ENCODE measurements at regions not wholly inside any gene's neighbourhood (a gene's known extent, or its start where the extent isn't known, plus 50 kb on each side); places are given as distances from the start of the nearest gene placed in this dataset.
"Not testable (repeated sequence)": the region's sequence is repeated elsewhere in the genome, so short reads cannot be mapped to it uniquely, and the experiment has no call there.

DNA sequence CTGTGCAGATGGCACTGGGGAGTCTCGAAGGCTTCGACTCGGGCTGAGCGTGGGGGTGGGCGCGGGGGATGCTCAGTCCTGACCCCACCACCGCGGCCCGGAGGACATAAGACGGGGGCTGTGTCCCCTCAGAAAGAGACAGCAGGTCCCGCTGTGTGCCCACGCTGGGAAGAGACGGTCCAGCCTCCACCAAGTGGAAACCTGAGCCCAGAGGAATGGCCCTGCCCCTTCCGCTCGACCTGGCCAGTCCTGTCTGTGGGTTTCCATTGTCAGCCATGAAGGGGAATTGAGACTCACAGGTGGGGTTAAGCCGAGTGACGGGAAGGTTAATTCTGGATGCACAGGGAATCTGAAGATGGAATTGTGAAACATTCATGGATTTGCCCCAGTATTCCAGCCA is 442.7 kb downstream of the PREX1 start:
- intact Hi-C loops (cut with micrococcal nuclease) = no loop called here

- intact Hi-C loops (cut with micrococcal nuclease) = no loop called here
These were observed 443.5 kb downstream of the PREX1 start for GRCh38 chr20:48384147-48384818.

- intact Hi-C loops (cut with micrococcal nuclease) = no loop called here
These were observed 444.5 kb downstream of the PREX1 start for GRCh38 chr20:48383252-48383651.

DNA sequence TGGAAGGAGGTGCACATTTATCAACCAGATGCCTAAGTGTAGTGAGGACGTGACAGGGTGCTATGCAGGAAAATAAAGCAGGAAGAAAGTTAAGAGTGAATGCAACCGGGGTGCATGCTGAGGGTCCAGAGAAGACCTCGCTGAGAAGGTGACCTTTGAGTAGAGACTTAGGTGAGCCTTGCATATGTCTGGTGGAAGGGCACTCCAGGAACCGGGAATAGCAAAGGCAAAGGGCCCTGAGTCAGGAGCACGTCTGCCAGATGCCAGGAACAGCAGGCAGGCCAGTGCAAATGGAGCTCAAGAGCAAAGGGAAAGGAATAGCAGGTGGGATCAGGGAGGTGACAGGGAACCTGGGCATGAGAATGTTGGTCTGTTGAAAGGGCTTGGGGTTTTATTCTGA is 445.5 kb downstream of the PREX1 start:
- intact Hi-C loops (cut with micrococcal nuclease) = no loop called here

- intact Hi-C loops (cut with micrococcal nuclease) = no loop called here
These were observed 446.3 kb downstream of the PREX1 start for GRCh38 chr20:48381353-48382120.

GRCh38 chr20:48380661-48381060 is 447.1 kb downstream of the PREX1 start:
- intact Hi-C loops (cut with micrococcal nuclease) = no loop called here

DNA sequence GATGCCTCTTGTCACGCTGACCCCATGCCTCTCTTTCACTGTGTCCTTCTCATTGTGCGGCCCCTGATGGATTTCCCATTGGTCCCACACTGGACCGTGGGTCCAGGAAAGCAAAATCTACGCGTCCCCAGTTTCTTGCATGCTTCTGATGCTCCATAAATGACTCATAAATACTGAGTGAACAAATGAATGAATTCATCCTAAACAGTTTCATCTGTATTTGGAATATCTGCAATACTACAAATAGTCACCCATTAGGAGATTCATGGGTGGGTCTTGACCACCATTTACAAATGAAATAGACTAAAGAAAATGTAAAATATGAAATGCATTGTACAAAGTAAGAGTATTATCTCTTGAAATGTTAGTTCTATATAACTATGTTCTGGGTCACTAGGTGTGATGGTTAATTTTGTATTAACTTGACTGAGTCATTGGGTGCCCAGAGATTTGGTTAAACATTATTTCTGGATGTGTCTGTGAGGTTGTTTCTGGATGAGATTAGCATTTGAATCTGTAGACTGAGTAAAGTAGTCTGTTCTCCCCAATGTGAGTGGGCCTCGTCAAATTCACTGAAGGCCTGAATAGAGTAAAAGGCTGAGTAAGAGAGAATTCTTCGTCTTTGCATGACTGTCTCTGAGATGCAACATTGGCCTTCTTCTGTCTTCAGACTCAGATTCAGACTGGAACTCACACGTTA is 448.7 kb downstream of the PREX1 start:
- intact Hi-C loops (cut with micrococcal nuclease) = no loop called here

GRCh38 chr20:48377940-48378339 is 449.9 kb downstream of the PREX1 start:
- intact Hi-C loops (cut with micrococcal nuclease) = no loop called here

DNA sequence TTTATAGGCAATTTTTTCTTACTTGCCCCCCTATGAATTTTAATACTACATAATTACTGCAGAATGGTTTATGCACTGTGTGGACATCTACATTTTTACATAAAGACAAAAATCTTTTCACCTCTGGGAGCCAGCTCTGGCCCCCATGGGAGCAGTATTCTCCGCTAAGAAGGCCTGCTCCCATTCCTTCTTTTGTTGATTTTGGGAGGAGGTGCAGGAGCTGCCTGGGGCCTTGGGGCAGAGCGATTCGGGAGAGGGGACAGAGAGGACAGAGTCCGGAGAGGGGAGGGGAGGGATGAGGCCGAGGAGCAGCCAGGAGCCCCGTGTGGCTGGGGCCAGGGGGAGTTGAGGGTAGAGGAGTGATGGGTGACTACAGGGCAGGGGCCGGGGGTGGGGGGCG is 452.0 kb downstream of the PREX1 start:
- intact Hi-C loops (cut with micrococcal nuclease) = no loop called here

- intact Hi-C loops (cut with micrococcal nuclease) = loop anchor here (5.0 kb wide), 1 partner anchor 648 kb away; no protein-coding TSS in a partner anchor
These were observed 452.7 kb downstream of the PREX1 start for GRCh38 chr20:48374991-48375595.

DNA sequence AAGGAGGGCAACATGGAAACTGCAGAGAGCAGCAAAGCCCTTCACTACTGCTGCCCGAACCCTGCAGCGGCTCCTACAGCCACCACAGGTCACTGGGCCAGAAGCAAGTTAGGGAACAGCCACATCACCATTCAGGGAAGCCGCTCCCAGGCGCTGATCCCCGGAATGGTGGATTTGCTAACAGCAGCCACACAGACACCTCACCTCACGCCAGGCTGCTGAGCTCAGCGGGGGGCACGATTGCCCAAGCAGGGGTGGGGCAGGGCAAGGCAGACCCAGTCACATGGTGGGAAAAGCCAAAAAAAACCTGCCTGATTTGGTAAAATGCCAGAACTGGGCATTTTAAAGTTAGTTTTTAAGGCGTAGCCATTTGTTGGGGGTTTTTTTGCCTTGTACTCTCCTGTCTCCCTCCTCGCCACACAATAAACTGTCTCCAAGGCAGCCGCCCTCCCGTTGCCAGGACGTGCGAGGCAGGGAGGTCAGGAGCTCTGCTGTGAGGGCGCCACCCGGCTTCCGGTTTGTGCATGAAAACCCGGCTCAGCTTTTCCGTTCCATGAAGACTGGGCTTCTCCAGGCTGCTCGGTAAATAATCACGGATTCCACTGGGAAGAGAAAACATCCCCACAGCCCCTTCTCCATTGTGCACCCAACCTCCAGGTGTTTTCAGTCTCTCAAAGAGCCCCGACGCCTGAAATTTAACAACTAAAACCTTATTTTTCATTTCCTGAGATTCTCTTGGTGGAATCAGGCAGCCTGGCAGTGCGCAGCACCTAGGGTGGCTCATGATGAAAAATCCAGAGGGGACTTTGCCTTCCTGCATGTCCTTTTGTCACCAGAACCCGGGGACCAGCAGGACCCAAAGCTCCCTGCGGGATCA is 453.5 kb downstream of the PREX1 start:
- intact Hi-C loops (cut with micrococcal nuclease) = loop anchor here (5.0 kb wide), 1 partner anchor 647 kb away; no protein-coding TSS in a partner anchor

- intact Hi-C loops (cut with micrococcal nuclease) = loop anchor here (5.0 kb wide), 1 partner anchor 646 kb away; no protein-coding TSS in a partner anchor
These were observed 454.3 kb downstream of the PREX1 start for GRCh38 chr20:48373555-48373934.

GRCh38 chr20:48372851-48373554 is 454.8 kb downstream of the PREX1 start:
- intact Hi-C loops (cut with micrococcal nuclease) = loop anchor here (5.0 kb wide), 1 partner anchor 646 kb away; no protein-coding TSS in a partner anchor

GRCh38 chr20:48371211-48371610 is 456.6 kb downstream of the PREX1 start:
- intact Hi-C loops (cut with micrococcal nuclease) = loop anchor here (5.0 kb wide), 1 partner anchor 644 kb away; no protein-coding TSS in a partner anchor

- intact Hi-C loops (cut with micrococcal nuclease) = not testable (repeated sequence)
These were observed 459.2 kb downstream of the PREX1 start for GRCh38 chr20:48368580-48369021.

GRCh38 chr20:48367541-48368358 is 460.0 kb downstream of the PREX1 start:
- intact Hi-C loops (cut with micrococcal nuclease) = not testable (repeated sequence)

DNA sequence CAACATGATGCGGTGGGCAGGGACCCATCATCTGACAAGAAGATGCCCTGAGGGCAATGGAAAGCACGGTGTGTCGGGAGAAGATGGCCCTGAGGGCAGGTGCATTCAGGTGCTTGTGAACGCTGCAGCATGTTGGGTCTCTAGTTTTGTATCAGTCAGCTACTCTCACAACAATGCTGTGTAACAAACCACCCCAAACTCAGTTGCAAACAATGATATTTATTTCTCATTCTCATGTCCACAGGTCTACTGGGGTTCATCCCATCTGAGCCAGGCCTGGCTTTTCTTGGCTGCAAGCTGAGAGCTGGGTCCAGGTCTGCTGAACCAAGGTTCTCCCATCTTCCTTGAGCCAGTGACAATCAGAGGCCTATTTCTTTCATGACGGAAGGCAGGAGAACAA is 461.6 kb downstream of the PREX1 start:
- intact Hi-C loops (cut with micrococcal nuclease) = no loop called here

DNA sequence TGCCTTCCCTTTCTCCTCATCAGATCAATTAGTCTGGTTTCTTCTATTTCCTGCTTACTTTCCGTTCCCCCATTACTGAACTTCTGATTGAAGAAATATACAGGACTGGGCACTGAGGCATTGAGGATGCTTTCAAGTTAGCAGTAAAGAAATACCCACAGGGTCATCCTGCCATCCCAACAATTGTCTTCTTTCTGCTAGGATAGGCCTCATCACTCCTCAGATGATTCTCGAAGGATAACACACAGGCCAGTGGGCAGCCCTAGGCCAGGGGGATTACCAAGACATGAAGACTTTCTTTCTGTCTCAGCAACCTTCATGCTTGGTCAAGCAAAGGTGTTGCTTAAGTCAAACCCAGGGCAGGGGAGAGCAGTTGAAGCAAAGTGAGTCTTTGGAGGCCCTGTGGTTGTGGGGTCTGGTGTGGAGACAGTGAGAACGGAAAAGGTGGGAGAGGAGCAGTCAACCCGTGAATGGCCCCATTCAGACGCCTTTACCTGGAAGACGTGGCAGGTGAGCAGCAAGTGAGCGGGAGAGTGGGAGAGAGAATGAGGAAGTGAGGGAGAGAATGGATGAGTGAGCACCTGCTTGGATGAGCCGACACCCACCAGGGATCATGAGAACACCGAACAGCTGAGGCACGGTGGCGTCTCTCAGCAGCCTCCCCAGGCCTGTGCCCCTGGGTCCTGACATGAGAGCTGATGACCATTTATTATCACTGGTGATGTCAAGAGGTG is 462.9 kb downstream of the PREX1 start:
- intact Hi-C loops (cut with micrococcal nuclease) = no loop called here

Data from T-helper 1 cell treated with Interleukin-12 subunit alpha and Interleukin-12 subunit beta and Interleukin-4 antibody, amounts not matched to agents 30 ng/mL and 1 ng/mL, for 36 hours (primary cell).